ENCODE measurements at regions not wholly inside any gene's neighbourhood (a gene's known extent, or its start where the extent isn't known, plus 50 kb on each side); places are given as distances from the start of the nearest gene placed in this dataset.

- POLR2A ChIA-PET, result no interaction called here
- H3K9me1 ChIP-seq (ENCODE audit: control insufficient read depth, insufficient read depth, low read length), result no peaks in the 10 kb centered on the region
- WGBS (ENCODE audit: insufficient coverage, low coverage, missing lambda C conversion rate), result 7% methylated on average over 4 of the region's 4 CpGs
- H3K4me2 ChIP-seq (ENCODE audit: insufficient read depth, low read length), result no peak overlapping the region
- in situ Hi-C loops (cut with MboI) (loop anchor here (25.0 kb wide), 1 partner anchor 828 kb away; no protein-coding TSS in a partner anchor), intact Hi-C loops (cut with micrococcal nuclease) (no loop called here)
- no peak overlapping the region for H3K9ac ChIP-seq (ENCODE audit: insufficient read depth in 1 of 2, low read depth in 2 of 2, low read length in 2 of 2)
- H3K4me1 ChIP-seq (replicated peaks in 1 of 2; ENCODE audit: control insufficient read depth in 2 of 2, insufficient read depth in 2 of 2, low read length in 2 of 2), result peaks cover 0 to 14% of the 10 kb centered on the region in 2 experiments; a peak in 2 of 5 replicates
- H3K27ac ChIP-seq (ENCODE audit: extremely low read depth, low read depth, low read length), result no peak overlapping the region
- FAIRE-seq (no peak), DNase-seq (ENCODE audit: extremely low read depth in 1 of 4, low spot score in 3 of 4) (peak in 1 of 4 experiments; percentile 37), ATAC-seq (no peak)
- no peaks in the 10 kb centered on the region for H4K20me1 ChIP-seq (replicated peaks; ENCODE audit: control insufficient read depth, insufficient read depth, low read length)
- no peak overlapping the region for H3K4me3 ChIP-seq
- H3K36me3 ChIP-seq (ENCODE audit: control insufficient read depth, insufficient read depth, low read length), result no peaks in the 10 kb centered on the region
- H3K9me3 ChIP-seq (replicated peaks; ENCODE audit: control insufficient read depth, insufficient read depth, low read depth, low read length), result no peaks in the 10 kb centered on the region
- peak; percentile 83 for TF ChIP-seq NFE2 (IDR thresholded peaks at IDR 0.05; ENCODE audit: low read depth)
- TF ChIP-seq, protein P1, sequence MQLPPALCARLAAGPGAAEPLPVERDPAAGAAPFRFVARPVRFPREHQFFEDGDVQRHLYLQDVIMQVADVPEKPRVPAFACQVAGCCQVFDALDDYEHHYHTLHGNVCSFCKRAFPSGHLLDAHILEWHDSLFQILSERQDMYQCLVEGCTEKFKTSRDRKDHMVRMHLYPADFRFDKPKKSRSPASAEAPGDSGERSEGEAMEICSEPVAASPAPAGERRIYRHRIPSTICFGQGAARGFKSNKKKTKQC (CRISPR knock-in tag; IDR thresholded peaks at IDR 0.05), result no peak
- no peak for TF ChIP-seq CEBPG (CRISPR knock-in tag; IDR thresholded peaks at IDR 0.05)
- TF ChIP-seq CEBPG (tag; conservative IDR thresholded peaks at IDR 0.05 in 1 of 2, IDR thresholded peaks at IDR 0.05 in 1 of 2), result no peak
- TF ChIP-seq SMAD4 (CRISPR knock-in tag; conservative IDR thresholded peaks at IDR 0.05), result no peak
- TF ChIP-seq MAFF (IDR thresholded peaks at IDR 0.05; ENCODE audit: low read length), result peak; percentile 55; the same call in 1 of the 2 replicates
- no peak for TF ChIP-seq RBM22 (IDR thresholded peaks at IDR 0.05; ENCODE audit: low read depth, low read length, poor library complexity, severe bottlenecking)
- peak; percentile 75 for TF ChIP-seq ZNF316 (IDR thresholded peaks at IDR 0.05)
- no peak for TF ChIP-seq ZNF644 (tag; IDR thresholded peaks at IDR 0.05; ENCODE audit: low read depth)
- peak; percentile 55; the same call in 1 of the 2 replicates for TF ChIP-seq FOSL1 (tag; conservative IDR thresholded peaks at IDR 0.05)
- TF ChIP-seq, protein P2, sequence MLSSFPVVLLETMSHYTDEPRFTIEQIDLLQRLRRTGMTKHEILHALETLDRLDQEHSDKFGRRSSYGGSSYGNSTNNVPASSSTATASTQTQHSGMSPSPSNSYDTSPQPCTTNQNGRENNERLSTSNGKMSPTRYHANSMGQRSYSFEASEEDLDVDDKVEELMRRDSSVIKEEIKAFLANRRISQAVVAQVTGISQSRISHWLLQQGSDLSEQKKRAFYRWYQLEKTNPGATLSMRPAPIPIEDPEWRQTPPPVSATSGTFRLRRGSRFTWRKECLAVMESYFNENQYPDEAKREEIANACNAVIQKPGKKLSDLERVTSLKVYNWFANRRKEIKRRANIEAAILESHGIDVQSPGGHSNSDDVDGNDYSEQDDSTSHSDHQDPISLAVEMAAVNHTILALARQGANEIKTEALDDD (IDR thresholded peaks at IDR 0.05), result no peak
- no peak for TF ChIP-seq TARDBP (IDR thresholded peaks at IDR 0.05)
- TF ChIP-seq PCBP2 (IDR thresholded peaks at IDR 0.05; ENCODE audit: low read depth, low read length, poor library complexity, severe bottlenecking), result no peak
- TF ChIP-seq MAFG (tag; conservative IDR thresholded peaks at IDR 0.05), result peak; percentile 82
- peak; percentile 51; the same call in 1 of the 2 replicates for TF ChIP-seq JUND (IDR thresholded peaks at IDR 0.05; ENCODE audit: borderline replicate concordance, low read depth, low read length)
- TF ChIP-seq JUND (tag; IDR thresholded peaks at IDR 0.05; ENCODE audit: borderline replicate concordance, low read depth, low read length), result no peak; the same call in 2 of the 3 replicates
- TF ChIP-seq MAFK (IDR thresholded peaks at IDR 0.05; ENCODE audit: low read length), result peak; percentile 68; the same call in 1 of the 2 replicates
- no peak for TF ChIP-seq ZNF79 (CRISPR knock-in tag; IDR thresholded peaks at IDR 0.05; ENCODE audit: low read depth)
- no peak for TF ChIP-seq BCOR (IDR thresholded peaks at IDR 0.05)
- peak; percentile 72 for TF ChIP-seq C11orf30 (IDR thresholded peaks at IDR 0.05; ENCODE audit: low read depth)
- TF ChIP-seq PCBP1 (IDR thresholded peaks at IDR 0.05; ENCODE audit: low read depth, low read length, poor library complexity, severe bottlenecking), result no peak
- TF ChIP-seq NCOA2 (IDR thresholded peaks at IDR 0.05; ENCODE audit: partially characterized antibody in 2 of 2), result no peak
- no TSS peak for BruUV-seq (replicated peaks)
- no peak overlapping the region for H2AFZ ChIP-seq (ENCODE audit: low read depth, low read length)
- CTCF ChIA-PET (ENCODE audit: low intra/inter-chr PET ratio), result no interaction called here
- no peaks in the 10 kb centered on the region for H3K27me3 ChIP-seq (ENCODE audit: control insufficient read depth in 2 of 2, insufficient read depth in 2 of 2, low read length in 2 of 2)
- no peaks in the 10 kb centered on the region for H3K79me2 ChIP-seq (ENCODE audit: control insufficient read depth, insufficient read depth, low read length)
Measured at GRCh38 chr10:60664859-60665258, 113.4 kb upstream of the CDK1 start.
